ENCODE measurements at regions not wholly inside any gene's neighbourhood (a gene's known extent, or its start where the extent isn't known, plus 50 kb on each side); places are given as distances from the start of the nearest gene placed in this dataset.

- H3K4me1 ChIP-seq (ENCODE audit: insufficient read depth, low read length): no peaks in the 10 kb centered on the region
- no peaks in the 10 kb centered on the region for H3K23me2 ChIP-seq (ENCODE audit: insufficient read length, low read depth, low read length, poor library complexity, severe bottlenecking)
- H2AFZ ChIP-seq (ENCODE audit: low read length): no peak overlapping the region
- Mint-ChIP-seq H3K4me3 (no peak overlapping the region), H3K27me3 (ENCODE audit: low read depth) (peaks cover 6% of the 10 kb centered on the region), H3K27ac (no peak overlapping the region), H3K4me1 (no peaks in the 10 kb centered on the region; a peak in 1 of 4 replicates), H3K9me3 (peaks cover 30 to 33% of the 10 kb centered on the region in 2 experiments), H3K36me3 (ENCODE audit: insufficient read depth in 1 of 3, low read depth in 3 of 3) (peaks cover 15 to 31% (median 20%) of the 10 kb centered on the region in 3 experiments)
- H4K91ac ChIP-seq (ENCODE audit: insufficient read length, low read depth, low read length): no peak overlapping the region
- H2BK5ac ChIP-seq (ENCODE audit: insufficient read length, low read length): no peak overlapping the region
- no peaks in the 10 kb centered on the region for H4K20me1 ChIP-seq (ENCODE audit: control insufficient read depth, insufficient read depth, insufficient read length)
- no peak overlapping the region for H2BK15ac ChIP-seq (ENCODE audit: low read depth, low read length)
- H3K27me3 ChIP-seq (ENCODE audit: insufficient read depth, low read length): no peaks in the 10 kb centered on the region
- no peak overlapping the region for H3K14ac ChIP-seq (ENCODE audit: insufficient read depth, low read length)
- H3K9ac ChIP-seq (ENCODE audit: extremely low read depth, insufficient read length, low read length): no peak overlapping the region
- no peak overlapping the region for H3K23ac ChIP-seq (ENCODE audit: insufficient read length, low read depth, low read length)
- H3K79me2 ChIP-seq (ENCODE audit: insufficient read depth, low read length): no peaks in the 10 kb centered on the region
- H2AK5ac ChIP-seq (ENCODE audit: insufficient read length, low read length): no peak overlapping the region
- no peak overlapping the region for H2BK120ac ChIP-seq (ENCODE audit: low read depth, low read length, poor library complexity, severe bottlenecking)
- TF ChIP-seq CTCF (conservative IDR thresholded peaks at IDR 0.05): no peak
- H3K56ac ChIP-seq (ENCODE audit: insufficient read length, low read depth, low read length): no peak overlapping the region
- no peak overlapping the region for H3K27ac ChIP-seq (ENCODE audit: insufficient read length, low read depth, low read length)
- H3K4me2 ChIP-seq (ENCODE audit: insufficient read depth, insufficient read length, low read length): no peak overlapping the region
- H3T11ph ChIP-seq (ENCODE audit: low read length): no peak overlapping the region
- H4K8ac ChIP-seq (replicated peaks; ENCODE audit: insufficient read length, low read depth, low read length): no peak overlapping the region
- no peak overlapping the region for H2BK12ac ChIP-seq (ENCODE audit: insufficient read length, low read depth, low read length)
- no peaks in the 10 kb centered on the region for H3K79me1 ChIP-seq (ENCODE audit: insufficient read depth, low read depth, low read length, poor library complexity, severe bottlenecking)
- H2BK20ac ChIP-seq (ENCODE audit: low read depth, low read length, poor library complexity, severe bottlenecking): no peak overlapping the region
- no peak overlapping the region for H4K5ac ChIP-seq (ENCODE audit: insufficient read length, low read depth, low read length)
- DNase-seq: no peak
- H3K9me3 ChIP-seq (ENCODE audit: control insufficient read depth, low read depth, low read length): peaks cover 10% of the 10 kb centered on the region
- no peak overlapping the region for H3K18ac ChIP-seq (ENCODE audit: insufficient read length, low read depth, low read length)
- no peak overlapping the region for H3K4ac ChIP-seq (ENCODE audit: low read depth, low read length)
Observed at GRCh38 chr1:238826891-238827290, 559.5 kb upstream of the CHRM3 start.
